Keratinocyte (primary cell): ENCODE measurements at regions not wholly inside any gene's neighbourhood (a gene's known extent, or its start where the extent isn't known, plus 50 kb on each side); places are given as distances from the start of the nearest gene placed in this dataset.

ENCODE experiments used
- DNase-seq: peaks from one replicate; pipeline ENCODE4 v3.0.0-alpha.2; 2011; ENCODE audit warnings: low read depth, missing footprints, low spot score
- FAIRE-seq: peaks from 2 replicates; lab custom pipeline; 2011; peaks lifted over from hg19 to GRCh38; lab: Jason Lieb, UNC
- H2AFZ ChIP-seq: 2 replicates; pipeline ENCODE4 v1.6.0; 2012; ENCODE audit warnings: low read length, control low read depth, inconsistent platforms; ENCODE audit not compliant: control insufficient read depth
- H3K27ac ChIP-seq: 2 replicates; pipeline ENCODE4 v1.5.1; 2011; ENCODE audit warnings: low read length; ENCODE audit not compliant: control insufficient read depth, insufficient read depth
- H3K27me3 ChIP-seq: 3 replicates; pipeline ENCODE4 v1.6.0; 2011; ENCODE audit warnings: low read length; ENCODE audit not compliant: control insufficient read depth, insufficient read depth; ENCODE audit errors: extremely low read depth
- H3K36me3 ChIP-seq, 2 experiments: 2 replicates in 1 of 2; 3 replicates in 1 of 2; pipeline ENCODE4 v1.5.1; 2011; ENCODE audit warnings: low read length in 2 of 2, mild to moderate bottlenecking in 1 of 2; ENCODE audit not compliant: control insufficient read depth in 2 of 2, insufficient read depth in 2 of 2; ENCODE audit errors: extremely low read depth in 1 of 2
- H3K4me1 ChIP-seq: 3 replicates; pipeline ENCODE4 v1.5.1; 2011; ENCODE audit warnings: low read length; ENCODE audit not compliant: control insufficient read depth, insufficient read depth; ENCODE audit errors: extremely low read depth
- H3K4me2 ChIP-seq: 3 replicates; pipeline ENCODE4 v1.6.0; 2011; ENCODE audit warnings: low read depth, low read length; ENCODE audit not compliant: control insufficient read depth, insufficient read depth; ENCODE audit errors: extremely low read depth
- H3K4me3 ChIP-seq, 3 experiments: fragments of 200-600 bp in 1 of 3; sonication (generic) in 1 of 3; 2 replicates in 2 of 3; 3 replicates in 1 of 3; pipeline ENCODE4 v1.5.1; 2011 to 2016; ENCODE audit warnings: low read length in 3 of 3, mild to moderate bottlenecking in 3 of 3, control low read depth in 2 of 3, inconsistent platforms in 1 of 3, low read depth in 1 of 3, mixed read lengths in 1 of 3, mixed run types in 1 of 3, moderate library complexity in 1 of 3; ENCODE audit not compliant: control insufficient read depth in 2 of 3, insufficient read depth in 2 of 3; ENCODE audit errors: extremely low read depth in 1 of 3
- H3K79me2 ChIP-seq: 2 replicates; pipeline ENCODE4 v1.6.0; 2012; ENCODE audit warnings: low read length; ENCODE audit not compliant: control insufficient read depth, insufficient read depth
- H3K9ac ChIP-seq: 3 replicates; pipeline ENCODE4 v1.6.0; 2011; ENCODE audit warnings: low read length; ENCODE audit not compliant: control insufficient read depth, insufficient read depth; ENCODE audit errors: extremely low read depth
- H3K9me1 ChIP-seq: 3 replicates; pipeline ENCODE4 v1.6.0; 2011; ENCODE audit warnings: low read length; ENCODE audit not compliant: control insufficient read depth, insufficient read depth; ENCODE audit errors: extremely low read depth
- H3K9me3 ChIP-seq: 2 replicates; pipeline ENCODE4 v1.5.1; 2012; ENCODE audit warnings: low read depth, low read length; ENCODE audit not compliant: control insufficient read depth
- H4K20me1 ChIP-seq: 3 replicates; pipeline ENCODE4 v1.6.0; 2011; ENCODE audit warnings: low read length; ENCODE audit not compliant: control insufficient read depth, insufficient read depth; ENCODE audit errors: extremely low read depth
- EZH2 ChIP-seq: IDR thresholded peaks from one replicate; pipeline ENCODE4 v1.6.1; 2012; ENCODE audit warnings: inconsistent platforms, mild to moderate bottlenecking, low read length, moderate library complexity
- dilution Hi-C: fragments of 300-500 bp; cut with MboI; formaldehyde crosslinking; loops from one replicate; pipeline ENCODE4 v1.7.0; 2020; ENCODE audit warnings: low sequenced_read_pairs; ENCODE audit not compliant: extremely low pct_ligation_motif_present
- TF ChIP-seq, protein P1 (sequence below), 3 experiments: IDR thresholded peaks in 1 of 3; conservative IDR thresholded peaks in 1 of 3; optimal IDR thresholded peaks in 1 of 3; 2 replicates in 2 of 3; 3 replicates in 1 of 3; pipeline versions ENCODE3 to v1.5.1; 2011; ENCODE audit warnings: low read length in 3 of 3, mild to moderate bottlenecking in 3 of 3, moderate library complexity in 2 of 3, control low read depth in 1 of 3, inconsistent platforms in 1 of 3; ENCODE audit not compliant: insufficient read depth in 2 of 3; ENCODE audit errors: extremely low read depth in 1 of 3

DNA sequence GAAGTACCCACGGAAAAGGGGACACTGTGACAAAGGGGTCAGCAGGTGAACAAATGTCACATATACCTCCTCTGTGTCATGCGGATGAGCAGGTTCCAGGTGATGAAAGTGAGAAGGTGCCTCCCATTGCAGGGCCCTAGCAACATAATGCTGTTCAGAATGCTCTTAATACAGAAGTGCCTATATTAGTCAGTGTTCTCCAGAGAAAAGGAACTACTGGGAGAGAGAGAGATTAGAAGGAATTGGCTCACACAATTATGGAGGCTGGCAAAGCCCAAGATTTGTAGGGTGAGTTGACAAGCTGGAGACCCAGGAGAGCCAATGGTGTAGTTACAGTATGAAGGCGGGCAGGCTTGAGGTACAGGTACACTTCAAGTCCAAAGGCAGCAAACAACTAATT lies 98.1 kb upstream of the CDC42EP3 start:
- no peak for DNase-seq
- no peak overlapping the region for H2AFZ ChIP-seq
- FAIRE-seq = no peak
- no peaks in the 10 kb centered on the region for H3K9me1 ChIP-seq
- no peaks in the 10 kb centered on the region for H3K9me3 ChIP-seq
- no peaks in the 10 kb centered on the region for H3K27me3 ChIP-seq
- no peak overlapping the region for H3K9ac ChIP-seq
- no peak for TF ChIP-seq EZH2
- TF ChIP-seq, protein P1, sequence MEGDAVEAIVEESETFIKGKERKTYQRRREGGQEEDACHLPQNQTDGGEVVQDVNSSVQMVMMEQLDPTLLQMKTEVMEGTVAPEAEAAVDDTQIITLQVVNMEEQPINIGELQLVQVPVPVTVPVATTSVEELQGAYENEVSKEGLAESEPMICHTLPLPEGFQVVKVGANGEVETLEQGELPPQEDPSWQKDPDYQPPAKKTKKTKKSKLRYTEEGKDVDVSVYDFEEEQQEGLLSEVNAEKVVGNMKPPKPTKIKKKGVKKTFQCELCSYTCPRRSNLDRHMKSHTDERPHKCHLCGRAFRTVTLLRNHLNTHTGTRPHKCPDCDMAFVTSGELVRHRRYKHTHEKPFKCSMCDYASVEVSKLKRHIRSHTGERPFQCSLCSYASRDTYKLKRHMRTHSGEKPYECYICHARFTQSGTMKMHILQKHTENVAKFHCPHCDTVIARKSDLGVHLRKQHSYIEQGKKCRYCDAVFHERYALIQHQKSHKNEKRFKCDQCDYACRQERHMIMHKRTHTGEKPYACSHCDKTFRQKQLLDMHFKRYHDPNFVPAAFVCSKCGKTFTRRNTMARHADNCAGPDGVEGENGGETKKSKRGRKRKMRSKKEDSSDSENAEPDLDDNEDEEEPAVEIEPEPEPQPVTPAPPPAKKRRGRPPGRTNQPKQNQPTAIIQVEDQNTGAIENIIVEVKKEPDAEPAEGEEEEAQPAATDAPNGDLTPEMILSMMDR (optimal IDR thresholded peaks at IDR 0.05 in 1 of 3, IDR thresholded peaks at IDR 0.05 in 1 of 3, conservative IDR thresholded peaks at IDR 0.05 in 1 of 3; ENCODE audit: extremely low read depth in 1 of 3, insufficient read depth in 2 of 3, low read length in 3 of 3) = no peak
- no peak overlapping the region for H3K4me3 ChIP-seq
- H3K27ac ChIP-seq = no peak overlapping the region
- no peak overlapping the region for H3K4me2 ChIP-seq
- dilution Hi-C loops = no loop called here
- no peaks in the 10 kb centered on the region for H4K20me1 ChIP-seq
- peaks cover 4% of the 10 kb centered on the region for H3K4me1 ChIP-seq
- no peaks in the 10 kb centered on the region for H3K36me3 ChIP-seq
- H3K79me2 ChIP-seq = no peaks in the 10 kb centered on the region

DNA sequence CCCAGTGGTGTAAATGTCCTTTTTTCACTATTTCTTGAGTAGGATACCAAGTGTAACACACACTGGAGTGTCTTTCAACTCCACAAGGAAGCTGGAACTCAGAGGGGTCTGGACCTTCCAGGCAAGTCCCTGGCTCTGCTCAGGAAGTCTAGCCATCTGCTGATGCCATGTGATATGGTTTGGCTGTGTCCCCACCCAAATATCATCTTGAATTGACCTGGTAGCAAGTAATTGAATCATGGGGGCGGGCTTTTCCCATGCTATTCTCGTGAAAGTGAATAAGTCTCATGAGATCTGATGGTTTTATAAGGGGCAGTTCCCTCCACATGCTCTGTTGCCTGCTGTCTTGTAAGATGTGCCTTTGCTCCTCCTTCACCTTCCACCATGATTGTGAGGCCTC lies 99.4 kb upstream of the CDC42EP3 start:
- H4K20me1 ChIP-seq = no peaks in the 10 kb centered on the region
- H3K4me2 ChIP-seq = no peak overlapping the region
- no peaks in the 10 kb centered on the region for H3K36me3 ChIP-seq
- dilution Hi-C loops = no loop called here
- no peak overlapping the region for H3K4me3 ChIP-seq
- no peak overlapping the region for H2AFZ ChIP-seq
- peaks cover 14% of the 10 kb centered on the region for H3K4me1 ChIP-seq
- no peak for FAIRE-seq
- no peak overlapping the region for H3K9ac ChIP-seq
- H3K9me3 ChIP-seq = no peaks in the 10 kb centered on the region
- H3K27ac ChIP-seq = no peak overlapping the region
- no peaks in the 10 kb centered on the region for H3K79me2 ChIP-seq
- no peak for TF ChIP-seq EZH2
- TF ChIP-seq, protein P1 (optimal IDR thresholded peaks at IDR 0.05 in 1 of 3, IDR thresholded peaks at IDR 0.05 in 1 of 3, conservative IDR thresholded peaks at IDR 0.05 in 1 of 3; ENCODE audit: extremely low read depth in 1 of 3, insufficient read depth in 2 of 3, low read length in 3 of 3) = no peak
- no peaks in the 10 kb centered on the region for H3K27me3 ChIP-seq
- DNase-seq = no peak
- no peaks in the 10 kb centered on the region for H3K9me1 ChIP-seq
